Prostate gland (tissue), 2 donors: ENCODE measurements at regions not wholly inside any gene's neighbourhood (a gene's known extent, or its start where the extent isn't known, plus 50 kb on each side); places are given as distances from the start of the nearest gene placed in this dataset.

Experiments
- DNase-seq: peaks from one replicate; pipeline ENCODE4 v3.0.0-alpha.2; 2019; ENCODE audit warnings: low spot score
- H3K27ac ChIP-seq, 2 donors: fragments of 200-600 bp; sonication (generic); 2 replicates each; pipeline ENCODE4 v1.5.1; 2017 to 2019
- H3K27me3 ChIP-seq: fragments of 200-600 bp; sonication (generic); replicated peaks from 2 replicates; pipeline ENCODE4 v1.5.1; 2019; ENCODE audit not compliant: insufficient read depth
- H3K36me3 ChIP-seq, 2 donors: fragments of 200-600 bp; sonication (generic); 1 replicate in 1 of 2; 2 replicates in 1 of 2; pipeline versions ENCODE4 v1.5.1 to v1.8.1; 2017 to 2019
- H3K4me1 ChIP-seq: fragments of 200-600 bp; sonication (generic); replicated peaks from 2 replicates; pipeline ENCODE4 v1.5.1; 2019
- H3K4me3 ChIP-seq, 2 donors: fragments of 200-600 bp; sonication (generic); 2 replicates each; pipeline ENCODE4 v1.5.1; 2017 to 2019
- H3K9me3 ChIP-seq: fragments of 200-600 bp; sonication (generic); 2 replicates; pipeline ENCODE4 v1.5.1; 2017
- CTCF ChIP-seq, 4 experiments: fragments of 200-600 bp in 2 of 4; fragments of 450-650 bp in 2 of 4; sonication (generic) in 2 of 4; IDR thresholded peaks; 1 replicate in 3 of 4; 2 replicates in 1 of 4; pipeline ENCODE4 v1.5.1; 2016 to 2019; ENCODE audit warnings: antibody characterized with exemption in 4 of 4, mild to moderate bottlenecking in 2 of 4, moderate library complexity in 2 of 4
- POLR2A ChIP-seq: fragments of 450-650 bp; IDR thresholded peaks from one replicate; pipeline ENCODE4 v1.6.1; 2016; ENCODE audit warnings: antibody characterized with exemption, mild to moderate bottlenecking
- POLR2AphosphoS5 ChIP-seq: sonication (generic); formaldehyde crosslinking; IDR thresholded peaks from one replicate; pipeline ENCODE4 v1.6.1; 2017; ENCODE audit warnings: antibody characterized with exemption
- WGBS: methylation state at CpG from one replicate; pipeline ENCODE4 v1.1.5; 2018; 5-methylcytosine and 5-hydroxymethylcytosine counted together
- intact Hi-C: fragments of 100-400 bp; cut with DNase I; formaldehyde crosslinking; loops from one replicate; pipeline ENCODE4 v1.14.2; 2022

- intact Hi-C loops, result no loop called here
- no peak overlapping the region for H3K4me3 ChIP-seq
- WGBS, result 87% methylated on average over 6 of the region's 6 CpGs
These were observed 323.4 kb downstream of the BCL11A start for GRCh38 chr2:60230037-60230436.

GRCh38 chr2:60226943-60227342 is 326.5 kb downstream of the BCL11A start:
- intact Hi-C loops, result no loop called here
- Histone ChIP-seq H3K27ac (no peak overlapping the region), H3K9me3 (no peaks in the 10 kb centered on the region), H3K4me3 (no peak overlapping the region), H3K36me3 (no peaks in the 10 kb centered on the region), H3K4me1 (no peaks in the 10 kb centered on the region), H3K27me3 (no peaks in the 10 kb centered on the region)
- DNase-seq, result no peak
- no peak for TF ChIP-seq POLR2AphosphoS5
- TF ChIP-seq CTCF (IDR thresholded peaks at IDR 0.05), result no peak
- no peak for TF ChIP-seq POLR2A
- 97% methylated on average over 3 of the region's 3 CpGs for WGBS

More at GRCh38 chr2:60230037-60230436, 323.4 kb downstream of the BCL11A start:
- Histone ChIP-seq H3K27me3 (no peaks in the 10 kb centered on the region), H3K36me3 (no peaks in the 10 kb centered on the region), H3K9me3 (no peaks in the 10 kb centered on the region), H3K27ac (no peak overlapping the region), H3K4me1 (no peaks in the 10 kb centered on the region)
- TF ChIP-seq CTCF (IDR thresholded peaks at IDR 0.05) (no peak), POLR2A (no peak), POLR2AphosphoS5 (no peak)
- DNase-seq, result no peak

GRCh38 chr2:60226191-60226590 is 327.3 kb downstream of the BCL11A start:
- Histone ChIP-seq H3K27ac (no peak overlapping the region), H3K9me3 (no peaks in the 10 kb centered on the region), H3K27me3 (no peaks in the 10 kb centered on the region), H3K4me1 (no peaks in the 10 kb centered on the region), H3K36me3 (no peaks in the 10 kb centered on the region), H3K4me3 (no peak overlapping the region)
- 87% methylated on average over 3 of the region's 3 CpGs for whole genome bisulfite sequencing
- TF ChIP-seq POLR2A (no peak), POLR2AphosphoS5 (no peak), CTCF (IDR thresholded peaks at IDR 0.05) (no peak)
- DNase-seq, result no peak
- intact Hi-C loops, result no loop called here

- Histone ChIP-seq H3K9me3 (no peaks in the 10 kb centered on the region), H3K36me3 (no peaks in the 10 kb centered on the region), H3K4me1 (no peaks in the 10 kb centered on the region), H3K4me3 (no peak overlapping the region), H3K27ac (no peak overlapping the region), H3K27me3 (no peaks in the 10 kb centered on the region)
- 54% methylated on average over 2 of the region's 2 CpGs for WGBS
- intact Hi-C loops, result no loop called here
- no peak for DNase-seq
- TF ChIP-seq CTCF (IDR thresholded peaks at IDR 0.05) (no peak), POLR2AphosphoS5 (no peak), POLR2A (no peak)
These were observed 329.6 kb downstream of the BCL11A start for GRCh38 chr2:60223859-60224258.

- Histone ChIP-seq H3K4me1 (no peaks in the 10 kb centered on the region), H3K36me3 (no peaks in the 10 kb centered on the region), H3K9me3 (no peaks in the 10 kb centered on the region), H3K27me3 (no peaks in the 10 kb centered on the region), H3K4me3 (no peak overlapping the region), H3K27ac (no peak overlapping the region)
- WGBS, result 92% methylated on average over 3 of the region's 3 CpGs
- TF ChIP-seq POLR2AphosphoS5, result no peak
- TF ChIP-seq POLR2A, result no peak
- no peak for TF ChIP-seq CTCF (IDR thresholded peaks at IDR 0.05)
- DNase-seq, result no peak
- intact Hi-C loops, result no loop called here
These were observed 332.4 kb downstream of the BCL11A start for GRCh38 chr2:60221098-60221497.
